Stimulated activated memory B cell treated with anti-CD40 and anti-IgM and Interleukin-4, amounts not matched to agents 10 μg/mL and 1 μg/mL and 100 μg/mL, for 72 hours (primary cell): ENCODE measurements at regions not wholly inside any gene's neighbourhood (a gene's known extent, or its start where the extent isn't known, plus 50 kb on each side); places are given as distances from the start of the nearest gene placed in this dataset.

Experiments used
- ATAC-seq: fragments of 150-1000 bp; cut with Tn5 transposase; 2 replicates; pipeline ENCODE4 v1.10.0; 2021
- H3K27ac Mint-ChIP-seq: one replicate; pipeline ENCODE4 v1.8.0; 2022; ENCODE audit warnings: mild to moderate bottlenecking, mixed read lengths
- H3K27me3 Mint-ChIP-seq: one replicate; pipeline ENCODE4 v1.8.0; 2022; ENCODE audit warnings: mixed read lengths
- H3K36me3 Mint-ChIP-seq: one replicate; pipeline ENCODE4 v1.8.0; 2022; ENCODE audit warnings: mixed read lengths
- H3K4me1 Mint-ChIP-seq: one replicate; pipeline ENCODE4 v1.8.0; 2022; ENCODE audit warnings: mixed read lengths
- H3K4me3 Mint-ChIP-seq: one replicate; pipeline ENCODE4 v1.8.0; 2022; ENCODE audit warnings: mild to moderate bottlenecking, moderate library complexity, mixed read lengths
- H3K9me3 Mint-ChIP-seq: one replicate; pipeline ENCODE4 v1.8.0; 2022; ENCODE audit warnings: mixed read lengths

- Mint-ChIP-seq H3K27ac (no peak overlapping the region), H3K27me3 (no peaks in the 10 kb centered on the region), H3K4me1 (no peaks in the 10 kb centered on the region), H3K9me3 (no peaks in the 10 kb centered on the region), H3K36me3 (no peaks in the 10 kb centered on the region), H3K4me3 (no peak overlapping the region)
- no peak for ATAC-seq
Observed at GRCh38 chr3:94299716-94300115, 236.9 kb downstream of the NSUN3 start.

DNA sequence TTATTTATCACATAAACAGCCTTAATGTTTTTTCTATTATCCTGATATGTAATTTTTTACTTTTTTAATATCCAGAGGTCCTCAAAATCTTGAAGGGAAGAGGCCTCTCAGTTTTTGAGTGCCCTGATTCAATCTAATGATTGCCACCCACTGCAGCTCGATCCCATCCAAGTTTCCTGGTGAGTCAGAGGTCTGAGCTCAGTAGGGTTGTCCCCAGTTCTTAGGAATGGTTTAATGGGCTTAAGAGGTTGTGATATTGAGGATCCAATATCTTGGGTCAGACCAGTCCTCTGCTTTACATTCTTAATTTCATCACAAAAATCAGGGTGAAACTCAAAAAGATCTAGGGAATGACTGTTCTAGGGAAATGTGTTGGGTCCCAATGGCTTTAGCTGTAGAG is 238.5 kb downstream of the NSUN3 start:
- H3K36me3 Mint-ChIP-seq, result no peaks in the 10 kb centered on the region
- no peaks in the 10 kb centered on the region for H3K9me3 Mint-ChIP-seq
- ATAC-seq, result no peak
- no peak overlapping the region for H3K27ac Mint-ChIP-seq
- H3K4me1 Mint-ChIP-seq, result no peaks in the 10 kb centered on the region
- no peaks in the 10 kb centered on the region for H3K27me3 Mint-ChIP-seq
- no peak overlapping the region for H3K4me3 Mint-ChIP-seq

DNA sequence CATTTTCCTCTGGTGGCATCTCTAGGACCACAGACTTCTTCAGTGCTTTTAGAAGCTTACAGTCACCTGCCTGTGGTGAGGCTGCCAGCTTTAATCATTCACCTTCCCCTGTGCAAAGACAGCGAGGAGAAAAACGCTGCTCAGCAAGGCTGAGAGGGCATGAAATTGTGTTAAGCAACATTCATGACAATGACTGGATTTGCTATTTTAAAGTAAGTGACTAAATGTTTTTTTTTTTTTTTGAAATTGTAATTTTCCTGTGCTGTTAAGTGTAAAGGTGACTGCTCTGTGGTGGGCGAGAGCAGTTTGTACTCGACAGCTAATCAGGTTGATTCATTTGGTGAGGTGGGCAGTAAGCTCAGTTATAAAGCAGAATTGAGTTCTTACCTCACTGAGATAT is 240.4 kb downstream of the NSUN3 start:
- H3K36me3 Mint-ChIP-seq, result no peaks in the 10 kb centered on the region
- no peaks in the 10 kb centered on the region for H3K27me3 Mint-ChIP-seq
- no peak overlapping the region for H3K4me3 Mint-ChIP-seq
- H3K27ac Mint-ChIP-seq, result no peak overlapping the region
- ATAC-seq, result no peak
- no peaks in the 10 kb centered on the region for H3K9me3 Mint-ChIP-seq
- no peaks in the 10 kb centered on the region for H3K4me1 Mint-ChIP-seq

GRCh38 chr3:94303897-94304296 is 241.0 kb downstream of the NSUN3 start:
- no peaks in the 10 kb centered on the region for H3K9me3 Mint-ChIP-seq
- H3K4me1 Mint-ChIP-seq, result no peaks in the 10 kb centered on the region
- ATAC-seq, result no peak
- H3K36me3 Mint-ChIP-seq, result no peaks in the 10 kb centered on the region
- no peaks in the 10 kb centered on the region for H3K27me3 Mint-ChIP-seq
- H3K4me3 Mint-ChIP-seq, result no peak overlapping the region
- no peak overlapping the region for H3K27ac Mint-ChIP-seq

DNA sequence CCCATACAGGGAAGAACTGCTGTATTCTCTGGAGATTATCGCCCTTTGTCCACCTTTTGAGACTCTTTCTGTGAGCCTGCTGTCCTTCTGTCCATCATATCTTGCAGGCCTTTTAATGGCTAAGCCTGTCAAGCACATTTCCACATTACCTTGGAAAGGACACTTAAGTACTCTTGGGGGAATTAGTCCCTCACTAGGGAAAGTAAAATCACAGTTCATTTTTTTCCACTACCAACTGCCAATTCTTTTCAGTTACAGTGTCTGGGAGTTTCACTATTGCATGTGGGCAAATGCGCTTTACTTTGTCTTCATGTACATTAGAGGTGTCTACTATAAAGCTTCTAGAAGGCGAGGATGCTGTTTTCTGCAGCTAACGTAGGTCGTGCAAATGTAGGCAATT is 242.1 kb downstream of the NSUN3 start:
- H3K27ac Mint-ChIP-seq, result no peak overlapping the region
- no peaks in the 10 kb centered on the region for H3K4me1 Mint-ChIP-seq
- no peaks in the 10 kb centered on the region for H3K27me3 Mint-ChIP-seq
- no peak overlapping the region for H3K4me3 Mint-ChIP-seq
- H3K36me3 Mint-ChIP-seq, result no peaks in the 10 kb centered on the region
- H3K9me3 Mint-ChIP-seq, result no peaks in the 10 kb centered on the region
- ATAC-seq, result no peak

DNA sequence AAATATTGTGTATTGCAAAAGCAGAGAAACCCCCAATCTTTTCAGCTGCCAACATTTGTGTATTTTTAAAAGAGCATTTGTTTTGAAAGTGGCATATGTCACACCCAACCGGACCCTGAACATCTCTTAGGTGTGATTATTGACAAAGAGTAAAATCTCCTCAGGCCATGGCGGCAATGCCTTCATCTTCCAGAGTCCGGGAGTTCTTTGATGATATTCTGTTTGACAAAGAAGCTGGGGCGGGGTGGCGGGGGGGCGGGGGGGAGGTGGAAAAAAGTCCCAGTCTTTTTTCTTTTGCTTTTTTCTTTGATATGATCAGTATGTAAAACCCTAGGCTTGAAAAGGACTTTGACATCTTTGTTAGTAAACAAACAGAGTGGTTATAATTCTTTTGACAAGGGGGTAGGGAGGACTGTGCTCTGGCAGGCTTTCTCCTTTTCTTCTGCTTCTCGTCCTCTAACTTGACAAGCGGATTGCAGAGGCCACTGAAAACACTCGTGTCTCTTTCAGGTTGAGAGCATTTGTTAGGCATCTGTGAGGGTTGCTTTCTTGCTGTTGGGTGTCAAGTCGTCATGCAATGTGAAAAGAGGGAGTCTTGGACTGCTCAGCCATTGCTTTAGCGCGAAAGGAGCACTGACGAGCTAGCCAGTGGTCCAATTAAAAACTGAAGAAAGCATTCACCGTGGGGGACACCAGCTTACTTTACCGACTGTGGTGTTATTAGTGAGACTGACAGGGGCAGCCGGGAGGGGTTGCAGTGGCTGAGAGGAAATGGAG is 243.2 kb downstream of the NSUN3 start:
- Mint-ChIP-seq H3K36me3 (no peaks in the 10 kb centered on the region), H3K4me1 (no peaks in the 10 kb centered on the region), H3K9me3 (no peaks in the 10 kb centered on the region), H3K4me3 (no peak overlapping the region), H3K27me3 (no peaks in the 10 kb centered on the region), H3K27ac (no peak overlapping the region)
- no peak for ATAC-seq

GRCh38 chr3:94307588-94307987 is 244.7 kb downstream of the NSUN3 start:
- no peak for ATAC-seq
- H3K36me3 Mint-ChIP-seq, result no peaks in the 10 kb centered on the region
- H3K4me1 Mint-ChIP-seq, result no peaks in the 10 kb centered on the region
- no peak overlapping the region for H3K4me3 Mint-ChIP-seq
- H3K27ac Mint-ChIP-seq, result no peak overlapping the region
- H3K27me3 Mint-ChIP-seq, result no peaks in the 10 kb centered on the region
- H3K9me3 Mint-ChIP-seq, result no peaks in the 10 kb centered on the region

- Mint-ChIP-seq H3K27me3 (no peaks in the 10 kb centered on the region), H3K4me1 (no peaks in the 10 kb centered on the region), H3K4me3 (no peak overlapping the region), H3K27ac (no peak overlapping the region), H3K36me3 (no peaks in the 10 kb centered on the region), H3K9me3 (no peaks in the 10 kb centered on the region)
- ATAC-seq, result no peak
Observed at GRCh38 chr3:94308767-94309166, 245.9 kb downstream of the NSUN3 start.

GRCh38 chr3:94310341-94311135 is 247.7 kb downstream of the NSUN3 start:
- no peaks in the 10 kb centered on the region for H3K36me3 Mint-ChIP-seq
- no peak overlapping the region for H3K27ac Mint-ChIP-seq
- H3K4me1 Mint-ChIP-seq, result no peaks in the 10 kb centered on the region
- no peak overlapping the region for H3K4me3 Mint-ChIP-seq
- no peak for ATAC-seq
- no peaks in the 10 kb centered on the region for H3K9me3 Mint-ChIP-seq
- H3K27me3 Mint-ChIP-seq, result no peaks in the 10 kb centered on the region

DNA sequence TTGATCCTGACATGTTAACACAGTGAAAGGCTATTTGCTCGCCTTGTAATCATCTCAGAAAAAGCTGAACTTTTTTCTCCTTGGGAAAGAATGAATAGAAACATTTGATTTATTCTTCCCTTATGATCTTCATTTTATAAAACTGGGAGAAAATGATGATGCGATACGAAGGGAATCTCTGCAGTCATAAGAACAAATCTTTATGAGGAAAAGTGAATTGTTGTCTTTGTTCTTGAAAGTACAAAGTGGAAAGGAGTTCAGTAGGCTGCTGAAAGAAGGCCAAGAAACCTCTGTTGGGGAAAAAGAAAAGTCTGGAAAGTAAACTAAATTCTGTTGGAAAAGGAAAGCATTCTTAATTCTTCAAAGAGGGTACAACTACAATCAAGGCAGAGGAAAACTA is 248.8 kb downstream of the NSUN3 start:
- no peak for ATAC-seq
- Mint-ChIP-seq H3K9me3 (no peaks in the 10 kb centered on the region), H3K4me1 (no peaks in the 10 kb centered on the region), H3K4me3 (no peak overlapping the region), H3K27me3 (no peaks in the 10 kb centered on the region), H3K36me3 (no peaks in the 10 kb centered on the region), H3K27ac (no peak overlapping the region)

- no peak overlapping the region for H3K4me3 Mint-ChIP-seq
- no peak for ATAC-seq
- no peaks in the 10 kb centered on the region for H3K9me3 Mint-ChIP-seq
- H3K4me1 Mint-ChIP-seq, result no peaks in the 10 kb centered on the region
- H3K36me3 Mint-ChIP-seq, result no peaks in the 10 kb centered on the region
- H3K27ac Mint-ChIP-seq, result no peak overlapping the region
- H3K27me3 Mint-ChIP-seq, result no peaks in the 10 kb centered on the region
Observed at GRCh38 chr3:94314218-94314883, 251.5 kb downstream of the NSUN3 start.

DNA sequence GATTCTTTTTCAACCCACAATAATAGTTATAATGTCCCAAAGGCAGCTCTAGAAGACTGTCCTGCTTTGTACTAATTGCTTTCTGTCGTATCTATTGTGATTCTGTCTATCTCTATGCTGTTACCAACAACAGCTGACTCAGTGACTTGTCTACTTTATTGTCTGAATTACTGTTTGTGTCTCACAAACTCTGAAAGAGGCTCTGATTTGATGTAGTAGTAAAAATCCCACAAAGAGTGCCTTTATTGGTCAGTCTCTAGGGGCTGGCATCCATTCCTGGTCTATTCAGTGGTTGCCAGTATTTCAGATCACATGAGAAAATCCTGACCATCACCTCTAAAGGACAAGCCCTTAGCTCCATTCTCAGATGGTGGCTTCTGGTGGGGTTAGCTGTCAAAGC is 254.2 kb downstream of the NSUN3 start:
- Mint-ChIP-seq H3K36me3 (no peaks in the 10 kb centered on the region), H3K27ac (no peak overlapping the region), H3K4me1 (no peaks in the 10 kb centered on the region), H3K27me3 (no peaks in the 10 kb centered on the region), H3K4me3 (no peak overlapping the region), H3K9me3 (no peaks in the 10 kb centered on the region)
- no peak for ATAC-seq

- no peak overlapping the region for H3K27ac Mint-ChIP-seq
- no peaks in the 10 kb centered on the region for H3K27me3 Mint-ChIP-seq
- ATAC-seq, result no peak
- H3K9me3 Mint-ChIP-seq, result peaks cover 3% of the 10 kb centered on the region
- H3K4me1 Mint-ChIP-seq, result no peaks in the 10 kb centered on the region
- H3K4me3 Mint-ChIP-seq, result no peak overlapping the region
- no peaks in the 10 kb centered on the region for H3K36me3 Mint-ChIP-seq
Observed at GRCh38 chr3:94323596-94323995, 260.7 kb downstream of the NSUN3 start.

DNA sequence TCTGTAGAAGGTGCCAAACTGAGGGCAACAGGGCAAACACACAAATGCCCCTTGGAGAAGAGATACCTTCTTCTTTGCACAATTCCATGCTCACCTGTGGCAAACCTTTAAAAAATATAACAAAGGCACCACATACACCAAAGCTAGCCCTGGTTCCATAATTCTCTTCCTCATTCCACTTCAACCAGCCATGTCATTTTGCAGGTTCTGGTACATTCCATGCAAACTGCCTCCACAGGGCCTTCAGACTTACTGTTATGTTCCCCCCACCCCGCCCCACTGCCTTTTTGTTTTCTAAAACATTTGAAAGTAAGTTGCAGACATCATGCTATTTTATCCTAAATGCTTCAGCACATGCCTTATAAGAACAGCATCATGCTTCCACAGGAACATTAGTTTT is 269.0 kb downstream of the NSUN3 start:
- H3K27ac Mint-ChIP-seq, result no peak overlapping the region
- H3K9me3 Mint-ChIP-seq, result peaks cover 4% of the 10 kb centered on the region
- no peak for ATAC-seq
- no peak overlapping the region for H3K4me3 Mint-ChIP-seq
- no peaks in the 10 kb centered on the region for H3K4me1 Mint-ChIP-seq
- H3K27me3 Mint-ChIP-seq, result no peaks in the 10 kb centered on the region
- no peaks in the 10 kb centered on the region for H3K36me3 Mint-ChIP-seq

DNA sequence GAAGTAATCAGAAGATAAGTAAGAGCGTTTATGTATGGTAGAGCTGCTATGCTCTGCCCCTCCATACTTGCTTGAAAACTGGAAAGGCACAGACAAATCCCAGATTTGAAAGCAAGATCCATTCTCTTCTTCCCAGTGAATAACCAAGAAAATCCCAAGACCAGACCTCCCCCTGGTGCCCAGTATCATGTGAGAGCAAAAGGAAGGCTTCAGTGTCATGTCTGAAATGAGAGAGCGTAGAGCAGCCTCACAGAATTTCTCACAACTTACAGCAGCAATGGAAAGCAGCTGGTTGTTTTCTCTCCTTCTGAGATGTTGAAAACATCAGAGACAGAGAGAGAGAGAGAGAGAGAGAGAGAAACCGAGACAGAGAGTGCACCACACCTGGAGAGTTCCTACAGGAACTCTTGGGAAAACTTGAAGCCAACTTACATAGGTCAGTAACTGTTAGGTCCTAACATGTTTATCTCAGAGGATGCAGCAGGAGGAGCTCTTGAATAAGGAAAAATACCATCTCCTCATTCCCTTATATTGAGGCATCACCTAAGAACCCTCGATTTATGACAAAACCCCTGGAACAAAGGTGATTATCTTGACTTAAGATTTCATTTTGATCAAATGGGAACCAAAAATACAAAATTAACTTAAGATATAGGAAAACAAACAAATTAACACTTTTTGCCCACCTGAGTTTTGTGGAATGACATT is 273.3 kb downstream of the NSUN3 start:
- Mint-ChIP-seq H3K4me1 (no peaks in the 10 kb centered on the region), H3K4me3 (no peak overlapping the region), H3K9me3 (peaks cover 6% of the 10 kb centered on the region), H3K27ac (no peak overlapping the region), H3K27me3 (no peaks in the 10 kb centered on the region), H3K36me3 (no peaks in the 10 kb centered on the region)
- no peak for ATAC-seq
